Muscle layer of colon (tissue), 2 donors: ENCODE measurements at regions not wholly inside any gene's neighbourhood (a gene's known extent, or its start where the extent isn't known, plus 50 kb on each side); places are given as distances from the start of the nearest gene placed in this dataset.
"Not testable (repeated sequence)": the region's sequence is repeated elsewhere in the genome, so short reads cannot be mapped to it uniquely, and the experiment has no call there.

Experiments
- H3K27ac ChIP-seq: one replicate; pipeline ENCODE4 v1.7.0; 2013; ENCODE audit warnings: low read depth, mild to moderate bottlenecking, low read length, moderate library complexity
- H3K27me3 ChIP-seq, 2 donors: one replicate each; pipeline ENCODE4 v1.7.0; 2013; ENCODE audit warnings: low read length in 2 of 2, mild to moderate bottlenecking in 2 of 2; ENCODE audit not compliant: insufficient read depth in 2 of 2, control insufficient read depth in 1 of 2
- H3K36me3 ChIP-seq: one replicate; pipeline ENCODE4 v1.7.0; 2013; ENCODE audit warnings: mild to moderate bottlenecking, low read length; ENCODE audit not compliant: insufficient read depth
- H3K4me1 ChIP-seq: one replicate; pipeline ENCODE4 v1.7.0; 2013; ENCODE audit warnings: mild to moderate bottlenecking, low read length; ENCODE audit not compliant: insufficient read depth
- H3K4me3 ChIP-seq, 2 donors: one replicate each; pipeline ENCODE4 v1.7.0; 2013; ENCODE audit warnings: low read length in 2 of 2, low read depth in 1 of 2, mild to moderate bottlenecking in 1 of 2, moderate library complexity in 1 of 2
- H3K9ac ChIP-seq: one replicate; pipeline ENCODE4 v1.7.0; 2013; ENCODE audit warnings: low read length
- H3K9me3 ChIP-seq: one replicate; pipeline ENCODE4 v1.7.0; 2013; ENCODE audit warnings: mild to moderate bottlenecking, low read length
- donor health status: abdominal sarcoma.
- donor health status: Adenocarcinoma of cecum.

DNA sequence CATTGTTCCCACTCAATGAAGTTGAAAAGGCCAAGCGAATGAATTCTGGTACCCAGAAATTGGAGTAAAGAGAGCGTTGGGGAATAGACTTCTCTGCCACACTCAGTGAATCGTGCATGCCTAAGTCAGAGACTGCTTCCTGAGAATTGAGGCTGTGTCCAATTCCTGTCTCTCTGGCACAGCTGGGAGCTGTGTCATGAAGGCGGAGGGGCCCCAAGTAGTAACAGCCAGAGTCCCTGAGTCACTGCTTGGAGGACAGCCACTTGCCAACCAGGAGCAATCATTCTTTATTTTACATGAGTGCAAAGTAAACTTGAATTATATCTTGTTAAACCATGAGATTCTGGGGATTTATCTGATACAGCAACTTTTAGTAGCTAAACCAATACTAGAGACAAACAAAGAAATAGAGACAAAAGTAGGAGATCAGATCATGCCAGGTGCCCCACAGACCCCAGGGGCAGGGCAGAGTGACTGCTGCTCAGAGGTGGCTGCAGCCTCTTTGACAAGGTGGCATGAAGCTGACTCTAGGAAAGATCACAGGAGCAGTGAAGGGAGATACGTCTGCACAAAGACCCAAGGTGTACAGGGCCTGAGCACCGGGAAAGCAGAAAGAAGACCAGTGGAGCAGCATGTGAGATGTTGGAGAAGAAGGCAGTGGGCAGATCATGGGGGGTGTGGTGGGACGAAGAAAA, 246.0 kb downstream of the GADD45G start:
- no peaks in the 10 kb centered on the region for H3K9me3 ChIP-seq
- H3K27ac ChIP-seq, result no peak overlapping the region
- no peak overlapping the region for H3K9ac ChIP-seq
- H3K4me3 ChIP-seq, result no peak overlapping the region
- no peaks in the 10 kb centered on the region for H3K4me1 ChIP-seq
- no peaks in the 10 kb centered on the region for H3K36me3 ChIP-seq
- no peaks in the 10 kb centered on the region for H3K27me3 ChIP-seq

DNA sequence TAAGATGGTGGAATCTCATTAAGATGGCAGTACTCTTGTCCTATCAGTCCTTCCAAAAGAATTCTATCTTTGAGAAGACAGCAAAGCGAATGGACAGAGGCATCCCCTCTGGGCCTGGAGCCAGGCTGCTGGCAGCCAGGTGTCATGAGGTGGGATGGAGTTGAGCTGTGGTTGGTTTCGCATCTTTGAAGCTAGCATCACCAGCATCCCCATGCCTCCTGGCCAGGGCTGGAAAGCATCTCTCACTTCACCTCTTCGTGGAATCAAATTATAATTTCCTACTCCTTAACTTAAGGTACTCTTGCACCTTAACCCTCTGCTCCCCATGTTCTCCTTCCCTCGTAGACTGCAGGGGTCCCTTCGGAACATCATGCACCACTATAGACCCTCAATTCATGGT, 248.3 kb downstream of the GADD45G start:
- Histone ChIP-seq H3K9ac (no peak overlapping the region), H3K4me3 (no peak overlapping the region), H3K27me3 (no peaks in the 10 kb centered on the region), H3K27ac (no peak overlapping the region), H3K9me3 (no peaks in the 10 kb centered on the region), H3K36me3 (no peaks in the 10 kb centered on the region), H3K4me1 (no peaks in the 10 kb centered on the region)

DNA sequence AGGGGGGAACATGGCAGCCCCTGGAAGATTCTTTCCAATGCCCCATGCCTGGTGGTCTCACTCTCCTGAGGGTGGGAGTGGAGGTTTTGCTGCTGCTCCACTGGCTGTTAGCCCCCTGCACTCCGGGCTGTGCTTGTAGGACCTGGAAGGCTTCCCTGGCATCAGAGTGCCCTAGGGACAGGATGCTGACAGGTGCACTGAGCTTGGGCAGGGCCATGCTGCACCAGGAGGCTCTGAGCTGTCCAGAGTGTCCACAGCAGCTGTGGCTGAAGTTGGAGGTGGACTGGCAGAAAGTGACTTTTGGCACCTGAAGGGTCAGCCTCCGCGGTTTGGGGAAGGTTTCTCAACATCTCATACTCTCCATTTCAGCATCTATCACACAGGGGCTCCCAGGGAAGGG, 249.1 kb downstream of the GADD45G start:
- no peak overlapping the region for H3K4me3 ChIP-seq
- no peaks in the 10 kb centered on the region for H3K36me3 ChIP-seq
- no peaks in the 10 kb centered on the region for H3K27me3 ChIP-seq
- no peak overlapping the region for H3K9ac ChIP-seq
- no peaks in the 10 kb centered on the region for H3K4me1 ChIP-seq
- H3K27ac ChIP-seq, result no peak overlapping the region
- H3K9me3 ChIP-seq, result no peaks in the 10 kb centered on the region

DNA sequence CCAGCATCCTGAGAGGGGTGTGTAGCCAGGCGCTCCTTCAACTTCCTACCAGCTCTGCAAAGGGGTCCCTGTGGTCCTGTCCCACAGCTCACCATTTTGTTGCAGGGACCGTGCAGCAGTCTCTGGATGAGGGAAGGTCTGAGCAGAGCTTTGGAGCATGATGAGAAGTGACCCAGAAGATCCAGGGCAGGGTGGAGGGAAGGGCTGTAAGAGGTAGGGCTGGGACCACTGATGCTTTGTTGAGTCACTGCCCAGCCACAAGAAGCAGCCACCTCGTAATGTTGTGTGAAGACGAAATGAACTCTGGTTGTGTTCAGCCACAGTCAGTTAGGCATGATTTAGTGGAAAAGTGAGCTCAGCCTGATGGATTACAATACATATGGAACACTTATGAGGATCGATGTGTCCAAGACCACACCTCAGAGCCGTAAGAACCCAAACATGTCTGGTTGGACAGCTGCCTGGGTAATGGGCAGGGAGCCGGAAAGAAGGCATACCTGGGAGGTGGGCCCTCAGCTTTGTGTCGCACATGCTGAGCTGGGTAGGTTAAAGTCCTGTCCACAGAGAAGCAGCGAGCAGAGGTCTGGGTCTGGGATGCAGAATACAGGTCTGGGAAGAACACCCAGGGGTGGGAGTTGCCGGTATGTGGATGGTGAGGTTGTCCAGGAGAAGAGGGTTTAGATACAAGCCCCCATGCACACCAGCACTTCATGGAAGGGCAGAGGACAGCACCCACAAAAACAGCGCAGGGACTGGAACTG, 250.1 kb downstream of the GADD45G start:
- no peaks in the 10 kb centered on the region for H3K36me3 ChIP-seq
- H3K9ac ChIP-seq, result no peak overlapping the region
- no peak overlapping the region for H3K27ac ChIP-seq
- H3K4me1 ChIP-seq, result no peaks in the 10 kb centered on the region
- no peaks in the 10 kb centered on the region for H3K27me3 ChIP-seq
- H3K4me3 ChIP-seq, result no peak overlapping the region
- H3K9me3 ChIP-seq, result no peaks in the 10 kb centered on the region

DNA sequence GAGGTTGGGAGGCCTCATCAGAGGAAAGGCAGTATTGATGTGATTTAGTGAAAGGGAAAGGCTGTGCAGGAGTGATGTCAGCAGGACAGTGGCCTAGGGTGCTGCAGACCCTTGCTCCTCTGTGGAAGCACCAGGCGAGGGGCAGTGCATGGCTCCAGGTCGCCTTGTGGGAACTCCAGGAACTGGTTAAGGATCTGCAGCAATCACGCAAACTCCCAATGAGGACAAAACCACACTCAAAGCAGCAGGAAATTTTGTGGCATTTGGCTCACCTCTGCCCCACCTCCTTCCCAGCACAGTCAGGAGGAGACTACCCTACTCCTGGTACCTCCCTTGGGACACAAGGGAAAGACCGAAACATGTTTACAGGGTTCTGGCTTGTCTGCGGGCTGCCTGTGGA, 251.5 kb downstream of the GADD45G start:
- H3K4me1 ChIP-seq, H3K4me3 ChIP-seq, H3K36me3 ChIP-seq, H3K9ac ChIP-seq, H3K9me3 ChIP-seq, H3K27ac ChIP-seq, H3K27me3 ChIP-seq: not testable (repeated sequence)

GRCh38 chr9:89856950-89857349, 252.1 kb downstream of the GADD45G start:
- H3K36me3 ChIP-seq, H3K27ac ChIP-seq, H3K27me3 ChIP-seq, H3K4me1 ChIP-seq, H3K9me3 ChIP-seq, H3K4me3 ChIP-seq, H3K9ac ChIP-seq: not testable (repeated sequence)

- H3K9me3 ChIP-seq, H3K4me1 ChIP-seq, H3K27me3 ChIP-seq, H3K9ac ChIP-seq, H3K4me3 ChIP-seq, H3K27ac ChIP-seq, H3K36me3 ChIP-seq: not testable (repeated sequence)
Measured at GRCh38 chr9:89859842-89860241, 255.0 kb downstream of the GADD45G start.

DNA sequence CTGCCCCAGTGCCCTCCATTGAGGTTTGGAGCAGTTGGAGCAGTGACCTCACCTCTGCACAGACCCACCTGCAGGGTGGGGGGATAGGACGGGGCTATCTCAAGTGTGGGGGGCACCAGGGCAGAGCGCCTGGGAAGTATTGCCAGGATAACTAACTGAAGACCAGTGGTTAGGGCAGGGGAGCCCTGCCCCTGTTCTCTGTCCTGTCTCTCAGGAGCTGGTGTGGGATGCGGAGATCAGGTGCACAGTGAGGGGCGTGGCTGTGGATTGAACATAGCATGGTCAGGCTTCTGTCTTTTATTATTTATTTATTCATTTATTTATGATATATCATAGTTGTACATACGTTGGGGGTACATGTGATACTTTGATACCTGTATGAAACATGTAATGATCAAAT, 256.6 kb downstream of the GADD45G start:
- H3K36me3 ChIP-seq, H3K9me3 ChIP-seq, H3K4me3 ChIP-seq, H3K4me1 ChIP-seq, H3K9ac ChIP-seq, H3K27me3 ChIP-seq, H3K27ac ChIP-seq: not testable (repeated sequence)

DNA sequence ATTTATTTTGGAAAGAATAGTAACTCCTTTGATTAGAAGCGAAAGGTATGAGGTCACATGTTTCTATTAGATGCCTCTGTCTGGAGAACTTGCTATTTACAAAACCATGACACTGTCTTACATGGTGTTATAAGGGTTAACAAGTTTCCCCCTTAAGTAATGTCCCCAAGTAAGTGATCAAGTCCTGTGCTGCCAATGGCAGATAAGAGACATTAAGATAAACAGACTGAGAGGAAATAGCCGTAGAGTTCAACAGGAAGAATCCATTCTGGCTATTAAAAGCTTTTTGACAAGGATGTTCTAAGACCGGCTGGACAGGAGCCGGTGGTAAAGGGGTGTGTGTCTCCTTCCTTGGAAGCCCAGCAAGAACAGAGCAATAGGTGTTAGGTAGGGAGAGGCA, 257.5 kb downstream of the GADD45G start:
- Histone ChIP-seq H3K4me3 (no peak overlapping the region), H3K27me3 (no peaks in the 10 kb centered on the region), H3K9me3 (no peaks in the 10 kb centered on the region), H3K36me3 (no peaks in the 10 kb centered on the region), H3K27ac (no peak overlapping the region), H3K9ac (no peak overlapping the region), H3K4me1 (no peaks in the 10 kb centered on the region)

DNA sequence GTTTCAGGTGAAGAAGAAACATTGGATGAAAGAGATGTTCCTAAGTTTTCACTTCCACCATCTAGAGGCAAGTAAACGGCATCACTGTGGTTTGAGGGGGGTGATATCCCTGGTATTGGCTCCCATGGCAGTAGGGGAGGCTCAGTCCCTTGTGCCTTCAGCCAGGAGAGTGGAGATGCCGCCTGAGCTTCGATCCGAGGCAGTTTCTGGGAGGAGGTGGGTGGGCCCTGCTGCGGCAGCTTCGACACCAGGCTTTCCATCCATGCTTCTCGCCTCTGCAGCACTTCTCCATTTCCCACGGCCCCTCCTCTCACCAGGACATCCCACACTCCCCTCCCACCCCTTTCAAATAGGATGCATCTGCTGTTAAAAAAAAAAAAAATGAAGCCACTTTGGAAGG, 258.3 kb downstream of the GADD45G start:
- H3K27me3 ChIP-seq, result no peaks in the 10 kb centered on the region
- no peaks in the 10 kb centered on the region for H3K36me3 ChIP-seq
- no peak overlapping the region for H3K27ac ChIP-seq
- H3K9me3 ChIP-seq, result no peaks in the 10 kb centered on the region
- no peak overlapping the region for H3K4me3 ChIP-seq
- H3K9ac ChIP-seq, result no peak overlapping the region
- no peaks in the 10 kb centered on the region for H3K4me1 ChIP-seq

DNA sequence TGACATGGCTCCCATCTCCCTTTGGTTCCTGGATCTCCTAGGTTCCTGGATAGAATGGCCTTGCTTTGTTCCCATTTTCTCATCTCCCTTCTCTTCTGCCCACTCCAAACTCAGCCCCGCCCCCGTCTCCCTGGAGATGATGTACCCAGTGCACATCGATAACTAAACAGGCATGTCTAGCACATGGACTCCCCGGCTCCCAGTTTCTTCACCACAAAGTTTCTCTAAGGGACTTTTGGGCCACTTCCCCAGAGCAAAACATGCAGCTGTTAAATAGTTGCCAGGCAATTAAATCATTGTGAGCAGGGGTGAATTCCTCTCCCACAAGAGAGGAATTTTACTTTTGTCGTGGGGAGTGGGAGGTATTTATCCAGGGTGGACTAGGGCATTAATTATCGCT, 259.0 kb downstream of the GADD45G start:
- Histone ChIP-seq H3K4me3 (no peak overlapping the region), H3K27ac (no peak overlapping the region), H3K4me1 (no peaks in the 10 kb centered on the region), H3K36me3 (no peaks in the 10 kb centered on the region), H3K9me3 (no peaks in the 10 kb centered on the region), H3K27me3 (no peaks in the 10 kb centered on the region), H3K9ac (no peak overlapping the region)

GRCh38 chr9:89864257-89864656, 259.4 kb downstream of the GADD45G start:
- H3K4me3 ChIP-seq, result no peak overlapping the region
- H3K27me3 ChIP-seq, result no peaks in the 10 kb centered on the region
- H3K36me3 ChIP-seq, result no peaks in the 10 kb centered on the region
- H3K4me1 ChIP-seq, result no peaks in the 10 kb centered on the region
- H3K27ac ChIP-seq, result no peak overlapping the region
- H3K9me3 ChIP-seq, result no peaks in the 10 kb centered on the region
- no peak overlapping the region for H3K9ac ChIP-seq
